Activated T-cell treated with anti-CD3 and anti-CD28 coated beads, Interleukin-2, amount 50 U/mL, for 4 hours (primary cell): ENCODE measurements at regions not wholly inside any gene's neighbourhood (a gene's known extent, or its start where the extent isn't known, plus 50 kb on each side); places are given as distances from the start of the nearest gene placed in this dataset.
"Not testable (repeated sequence)": the region's sequence is repeated elsewhere in the genome, so short reads cannot be mapped to it uniquely, and the experiment has no call there.

Experiments
- ATAC-seq, 2 donors: fragments of 200-7000 bp; cut with Tn5 transposase; one replicate each; pipeline ENCODE4 v1.10.0; 2021
- DNase-seq: peaks from one replicate; pipeline ENCODE4 v3.0.0-alpha.2; 2020
- H3K27me3 Mint-ChIP-seq: one replicate; pipeline ENCODE4 v1.8.0; 2021; ENCODE audit warnings: low read depth, mixed read lengths
- H3K36me3 Mint-ChIP-seq: one replicate; pipeline ENCODE4 v1.8.0; 2022; ENCODE audit warnings: mixed read lengths; ENCODE audit not compliant: insufficient read depth
- H3K4me1 Mint-ChIP-seq: one replicate; pipeline ENCODE4 v1.8.0; 2021; ENCODE audit warnings: low read depth, mixed read lengths
- H3K4me3 Mint-ChIP-seq: one replicate; pipeline ENCODE4 v1.8.0; 2021; ENCODE audit warnings: mild to moderate bottlenecking, moderate library complexity, mixed read lengths
- H3K9me3 Mint-ChIP-seq: one replicate; pipeline ENCODE4 v1.8.0; 2021; ENCODE audit warnings: mixed read lengths

DNA sequence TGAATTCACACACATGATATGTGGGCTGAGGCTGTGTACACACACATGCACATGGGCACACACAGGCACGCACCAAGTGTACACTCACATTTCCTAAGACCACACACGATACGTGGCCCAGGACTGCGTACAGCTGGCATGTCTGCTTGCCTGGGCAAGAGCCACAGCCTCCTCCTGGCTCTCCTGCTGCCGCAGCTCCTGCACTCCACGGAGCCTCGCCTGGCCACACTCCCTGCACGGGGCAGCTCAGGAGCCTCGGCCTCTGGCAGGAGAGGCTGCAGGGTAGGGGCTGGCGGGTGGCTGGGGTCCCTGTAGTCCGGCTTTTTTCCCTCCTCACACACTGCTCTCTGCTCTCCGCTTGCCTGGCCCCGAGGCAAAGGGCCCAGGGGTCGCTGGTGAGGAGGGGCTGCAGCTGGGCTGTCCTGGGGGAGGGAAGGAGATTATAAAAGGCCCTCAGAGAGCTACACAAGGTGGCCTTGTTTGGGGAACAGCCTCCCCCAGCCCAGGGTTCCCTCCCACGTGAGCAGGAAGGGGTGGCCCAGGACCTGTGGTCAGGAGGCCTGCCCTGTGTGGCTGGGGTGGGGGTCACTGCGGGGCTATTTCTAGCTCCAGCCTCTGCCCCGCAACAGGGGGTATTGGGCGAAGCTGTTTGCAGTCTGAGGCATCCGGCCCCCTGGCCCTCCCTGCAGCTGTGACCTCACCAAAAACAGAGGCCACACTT lies 89.0 kb upstream of the SFSWAP start:
- Mint-ChIP-seq H3K36me3 (no peaks in the 10 kb centered on the region), H3K9me3 (no peaks in the 10 kb centered on the region), H3K27me3 (peaks cover 13% of the 10 kb centered on the region), H3K4me3 (no peak overlapping the region), H3K4me1 (peaks cover 2% of the 10 kb centered on the region)
- ATAC-seq, result no peak
- DNase-seq, result no peak

DNA sequence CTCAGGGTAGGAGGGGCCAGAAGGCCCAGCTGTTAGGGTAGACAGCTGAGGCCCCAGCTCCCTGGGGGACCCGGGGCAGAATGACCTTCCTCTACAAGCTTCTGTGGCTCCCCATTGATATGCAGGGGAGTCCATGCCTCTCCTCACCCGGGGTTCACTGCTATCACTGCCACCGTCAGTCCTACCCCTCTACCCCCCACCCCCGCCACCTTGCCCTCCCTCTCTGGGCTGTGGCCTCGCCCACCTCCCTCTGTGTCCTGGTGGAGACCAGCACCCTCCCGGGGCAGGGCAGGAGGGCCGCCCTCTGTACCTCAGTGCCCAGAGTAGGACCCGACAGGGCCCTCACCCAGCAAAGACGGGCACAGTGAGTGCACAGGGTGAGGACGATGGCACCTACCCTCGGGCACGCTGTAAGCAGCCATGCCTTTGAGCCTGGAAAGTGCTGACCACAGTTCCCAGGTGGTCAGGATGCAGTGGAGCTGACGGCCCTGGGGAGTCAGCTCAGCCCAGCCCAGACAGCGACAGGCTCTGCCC lies 88.4 kb upstream of the SFSWAP start:
- Mint-ChIP-seq H3K4me1 (peaks cover 2% of the 10 kb centered on the region), H3K9me3 (no peaks in the 10 kb centered on the region), H3K4me3 (no peak overlapping the region), H3K36me3 (no peaks in the 10 kb centered on the region), H3K27me3 (peaks cover 8% of the 10 kb centered on the region)
- no peak for DNase-seq
- no peak for ATAC-seq

GRCh38 chr12:131623404-131624368 lies 87.2 kb upstream of the SFSWAP start:
- not testable (repeated sequence) for H3K4me1 Mint-ChIP-seq, H3K9me3 Mint-ChIP-seq, DNase-seq, H3K4me3 Mint-ChIP-seq, ATAC-seq, H3K27me3 Mint-ChIP-seq, H3K36me3 Mint-ChIP-seq

DNA sequence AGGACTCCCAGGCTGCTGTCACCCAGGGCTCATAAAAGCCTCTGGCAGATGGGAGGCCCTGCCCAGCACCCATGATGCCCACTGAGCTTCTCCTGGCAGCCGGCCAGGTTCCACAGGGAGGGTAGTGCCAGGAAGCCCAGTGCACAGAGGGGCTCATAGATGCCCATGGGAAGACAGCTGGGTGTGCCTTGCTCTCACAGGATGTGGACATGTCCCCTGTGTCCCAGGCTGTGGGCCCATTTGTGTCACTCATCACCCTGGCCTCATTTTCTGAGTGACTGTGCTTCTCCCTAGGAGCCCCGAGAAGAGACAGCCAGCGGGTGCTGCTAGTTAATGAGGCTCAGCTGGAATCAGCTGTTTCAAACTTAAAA lies 86.5 kb upstream of the SFSWAP start:
- H3K4me1 Mint-ChIP-seq, H3K36me3 Mint-ChIP-seq, H3K27me3 Mint-ChIP-seq, H3K4me3 Mint-ChIP-seq, ATAC-seq, DNase-seq, H3K9me3 Mint-ChIP-seq: not testable (repeated sequence)

GRCh38 chr12:131624756-131625501 lies 86.0 kb upstream of the SFSWAP start:
- H3K27me3 Mint-ChIP-seq, H3K4me1 Mint-ChIP-seq, H3K36me3 Mint-ChIP-seq, H3K9me3 Mint-ChIP-seq, H3K4me3 Mint-ChIP-seq, ATAC-seq, DNase-seq: not testable (repeated sequence)

GRCh38 chr12:131625966-131626722 lies 84.7 kb upstream of the SFSWAP start:
- H3K36me3 Mint-ChIP-seq, ATAC-seq, H3K4me3 Mint-ChIP-seq, H3K4me1 Mint-ChIP-seq, DNase-seq, H3K9me3 Mint-ChIP-seq, H3K27me3 Mint-ChIP-seq: not testable (repeated sequence)

DNA sequence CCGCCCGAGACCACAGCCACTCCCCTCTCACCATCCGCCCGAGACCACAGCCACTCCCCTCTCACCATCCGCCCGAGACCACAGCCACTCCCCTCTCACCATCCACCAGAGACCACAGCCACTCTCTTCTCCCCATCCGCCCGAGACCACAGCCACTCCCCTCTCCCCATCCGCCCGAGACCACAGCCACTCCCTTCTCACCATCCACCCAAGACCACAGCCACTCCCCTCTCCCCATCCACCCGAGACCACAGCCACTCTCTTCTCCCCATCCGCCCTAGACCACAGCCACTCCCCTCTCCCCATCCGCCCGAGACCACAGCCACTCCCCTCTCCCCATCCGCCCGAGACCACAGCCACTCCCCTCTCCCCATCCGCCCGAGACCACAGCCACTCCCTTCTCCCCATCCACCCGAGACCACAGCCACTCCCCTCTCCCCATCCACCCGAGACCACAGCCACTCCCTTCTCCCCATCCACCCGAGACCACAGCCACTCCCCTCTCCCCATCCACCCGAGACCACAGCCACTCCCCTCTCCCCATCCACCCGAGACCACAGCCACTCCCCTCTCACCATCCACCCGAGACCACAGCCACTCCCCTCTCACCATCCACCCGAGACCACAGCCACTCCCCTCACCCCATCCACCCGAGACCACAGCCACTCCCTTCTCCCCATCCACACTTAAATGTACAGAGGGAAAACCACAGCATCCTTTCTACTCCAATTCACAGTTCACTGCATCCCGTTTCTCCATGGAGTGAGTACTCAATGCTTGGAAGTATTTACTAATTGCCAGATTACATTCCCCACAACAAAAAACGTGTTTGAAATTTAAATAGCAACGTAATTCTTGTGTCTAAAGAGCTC lies 83.5 kb upstream of the SFSWAP start:
- H3K4me1 Mint-ChIP-seq, H3K36me3 Mint-ChIP-seq, H3K27me3 Mint-ChIP-seq, ATAC-seq, DNase-seq, H3K9me3 Mint-ChIP-seq, H3K4me3 Mint-ChIP-seq: not testable (repeated sequence)

- no peaks in the 10 kb centered on the region for H3K27me3 Mint-ChIP-seq
- no peak for ATAC-seq
- H3K4me1 Mint-ChIP-seq, result peaks cover 5% of the 10 kb centered on the region
- no peaks in the 10 kb centered on the region for H3K9me3 Mint-ChIP-seq
- no peak overlapping the region for H3K4me3 Mint-ChIP-seq
- DNase-seq, result no peak
- no peaks in the 10 kb centered on the region for H3K36me3 Mint-ChIP-seq
Measured at GRCh38 chr12:131628023-131628740, 82.7 kb upstream of the SFSWAP start.

GRCh38 chr12:131628766-131629448 lies 82.0 kb upstream of the SFSWAP start:
- Mint-ChIP-seq H3K4me3 (no peak overlapping the region), H3K9me3 (no peaks in the 10 kb centered on the region), H3K4me1 (peaks cover 5% of the 10 kb centered on the region), H3K27me3 (no peaks in the 10 kb centered on the region), H3K36me3 (no peaks in the 10 kb centered on the region)
- peak in 1 of 2 donors; percentile 30 for ATAC-seq
- no peak for DNase-seq

- Mint-ChIP-seq H3K4me3 (no peak overlapping the region), H3K9me3 (no peaks in the 10 kb centered on the region), H3K36me3 (no peaks in the 10 kb centered on the region), H3K4me1 (peaks cover 2% of the 10 kb centered on the region), H3K27me3 (peaks cover 3% of the 10 kb centered on the region)
- no peak for DNase-seq
- no peak for ATAC-seq
Measured at GRCh38 chr12:131631230-131631629, 79.7 kb upstream of the SFSWAP start.

DNA sequence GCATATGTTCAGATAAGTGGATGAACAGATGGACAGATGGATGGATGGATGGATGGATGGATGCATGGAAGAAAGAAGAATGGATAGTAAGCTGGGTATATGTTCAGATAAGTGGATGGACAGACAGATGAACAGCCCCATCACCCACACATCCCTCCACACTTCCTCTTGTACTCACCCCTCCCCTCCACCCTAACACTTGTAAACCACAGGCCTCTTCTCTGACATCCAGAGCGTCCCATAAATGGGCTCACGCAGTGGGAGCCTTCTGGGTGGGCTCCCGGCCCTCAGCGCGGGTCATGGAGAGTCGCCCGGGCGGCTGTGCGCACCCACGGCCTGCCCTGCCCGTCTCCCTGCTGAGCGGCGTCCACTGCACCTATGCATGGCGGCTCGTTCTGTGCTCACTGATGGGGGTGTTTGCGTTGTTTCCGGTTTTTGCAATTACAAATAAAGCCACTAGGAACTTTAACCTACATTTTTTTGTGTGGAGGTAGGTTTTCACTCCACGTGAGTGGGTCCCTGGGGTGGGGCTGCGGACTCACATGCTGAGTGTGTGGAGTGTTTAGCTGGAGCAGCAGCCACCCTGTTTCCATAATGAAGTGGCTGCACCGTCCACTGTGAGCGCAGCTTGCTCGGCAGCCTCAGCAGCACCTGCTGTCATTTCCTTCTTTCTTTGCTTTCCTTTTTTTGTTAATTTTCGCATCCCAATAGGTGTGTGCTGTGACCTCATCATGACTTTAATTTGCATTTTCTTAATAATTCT lies 78.8 kb upstream of the SFSWAP start:
- DNase-seq, H3K4me1 Mint-ChIP-seq, H3K4me3 Mint-ChIP-seq, H3K27me3 Mint-ChIP-seq, H3K36me3 Mint-ChIP-seq, H3K9me3 Mint-ChIP-seq, ATAC-seq: not testable (repeated sequence)

GRCh38 chr12:131632652-131633023 lies 78.3 kb upstream of the SFSWAP start:
- not testable (repeated sequence) for H3K9me3 Mint-ChIP-seq, H3K4me1 Mint-ChIP-seq, H3K4me3 Mint-ChIP-seq, H3K36me3 Mint-ChIP-seq, H3K27me3 Mint-ChIP-seq, DNase-seq, ATAC-seq
